ENCODE measurements at regions not wholly inside any gene's neighbourhood (a gene's known extent, or its start where the extent isn't known, plus 50 kb on each side); places are given as distances from the start of the nearest gene placed in this dataset.

DNA sequence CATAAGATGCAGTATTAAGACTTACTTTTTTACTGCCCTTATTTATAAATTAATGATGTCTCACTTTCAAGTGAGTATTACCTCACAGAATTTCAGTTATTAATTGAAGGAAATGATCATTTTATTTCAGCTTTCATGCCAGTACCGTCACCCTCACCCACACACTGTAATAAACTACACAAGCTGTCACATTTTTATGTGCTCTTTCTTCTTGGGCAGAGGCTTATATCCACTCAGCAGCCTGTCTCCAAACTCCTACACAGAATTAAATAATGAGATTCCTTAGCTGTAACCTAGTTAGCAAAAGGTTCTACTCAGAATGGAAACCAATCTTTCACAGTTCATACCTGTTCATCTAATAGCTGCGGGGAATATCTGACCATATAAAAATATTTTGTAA lies 1915.8 kb upstream of the CDH6 start:
- TF ChIP-seq, protein P1, sequence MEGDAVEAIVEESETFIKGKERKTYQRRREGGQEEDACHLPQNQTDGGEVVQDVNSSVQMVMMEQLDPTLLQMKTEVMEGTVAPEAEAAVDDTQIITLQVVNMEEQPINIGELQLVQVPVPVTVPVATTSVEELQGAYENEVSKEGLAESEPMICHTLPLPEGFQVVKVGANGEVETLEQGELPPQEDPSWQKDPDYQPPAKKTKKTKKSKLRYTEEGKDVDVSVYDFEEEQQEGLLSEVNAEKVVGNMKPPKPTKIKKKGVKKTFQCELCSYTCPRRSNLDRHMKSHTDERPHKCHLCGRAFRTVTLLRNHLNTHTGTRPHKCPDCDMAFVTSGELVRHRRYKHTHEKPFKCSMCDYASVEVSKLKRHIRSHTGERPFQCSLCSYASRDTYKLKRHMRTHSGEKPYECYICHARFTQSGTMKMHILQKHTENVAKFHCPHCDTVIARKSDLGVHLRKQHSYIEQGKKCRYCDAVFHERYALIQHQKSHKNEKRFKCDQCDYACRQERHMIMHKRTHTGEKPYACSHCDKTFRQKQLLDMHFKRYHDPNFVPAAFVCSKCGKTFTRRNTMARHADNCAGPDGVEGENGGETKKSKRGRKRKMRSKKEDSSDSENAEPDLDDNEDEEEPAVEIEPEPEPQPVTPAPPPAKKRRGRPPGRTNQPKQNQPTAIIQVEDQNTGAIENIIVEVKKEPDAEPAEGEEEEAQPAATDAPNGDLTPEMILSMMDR (IDR thresholded peaks at IDR 0.05; ENCODE audit: insufficient read depth, low read length), result no peak
- TF ChIP-seq, protein P2, sequence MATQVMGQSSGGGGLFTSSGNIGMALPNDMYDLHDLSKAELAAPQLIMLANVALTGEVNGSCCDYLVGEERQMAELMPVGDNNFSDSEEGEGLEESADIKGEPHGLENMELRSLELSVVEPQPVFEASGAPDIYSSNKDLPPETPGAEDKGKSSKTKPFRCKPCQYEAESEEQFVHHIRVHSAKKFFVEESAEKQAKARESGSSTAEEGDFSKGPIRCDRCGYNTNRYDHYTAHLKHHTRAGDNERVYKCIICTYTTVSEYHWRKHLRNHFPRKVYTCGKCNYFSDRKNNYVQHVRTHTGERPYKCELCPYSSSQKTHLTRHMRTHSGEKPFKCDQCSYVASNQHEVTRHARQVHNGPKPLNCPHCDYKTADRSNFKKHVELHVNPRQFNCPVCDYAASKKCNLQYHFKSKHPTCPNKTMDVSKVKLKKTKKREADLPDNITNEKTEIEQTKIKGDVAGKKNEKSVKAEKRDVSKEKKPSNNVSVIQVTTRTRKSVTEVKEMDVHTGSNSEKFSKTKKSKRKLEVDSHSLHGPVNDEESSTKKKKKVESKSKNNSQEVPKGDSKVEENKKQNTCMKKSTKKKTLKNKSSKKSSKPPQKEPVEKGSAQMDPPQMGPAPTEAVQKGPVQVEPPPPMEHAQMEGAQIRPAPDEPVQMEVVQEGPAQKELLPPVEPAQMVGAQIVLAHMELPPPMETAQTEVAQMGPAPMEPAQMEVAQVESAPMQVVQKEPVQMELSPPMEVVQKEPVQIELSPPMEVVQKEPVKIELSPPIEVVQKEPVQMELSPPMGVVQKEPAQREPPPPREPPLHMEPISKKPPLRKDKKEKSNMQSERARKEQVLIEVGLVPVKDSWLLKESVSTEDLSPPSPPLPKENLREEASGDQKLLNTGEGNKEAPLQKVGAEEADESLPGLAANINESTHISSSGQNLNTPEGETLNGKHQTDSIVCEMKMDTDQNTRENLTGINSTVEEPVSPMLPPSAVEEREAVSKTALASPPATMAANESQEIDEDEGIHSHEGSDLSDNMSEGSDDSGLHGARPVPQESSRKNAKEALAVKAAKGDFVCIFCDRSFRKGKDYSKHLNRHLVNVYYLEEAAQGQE (IDR thresholded peaks at IDR 0.05; ENCODE audit: insufficient replicate concordance, low read depth), result no peak
- no peak for TF ChIP-seq POLR2AphosphoS5 (IDR thresholded peaks at IDR 0.05; ENCODE audit: low read depth)
- TF ChIP-seq SPI1 (IDR thresholded peaks at IDR 0.05; ENCODE audit: borderline replicate concordance, low read depth), result no peak
- TF ChIP-seq GABPA (IDR thresholded peaks at IDR 0.05; ENCODE audit: low read depth), result no peak

Data from HL-60 (cell line).